Neural cell (in vitro differentiated cells): ENCODE measurements at regions not wholly inside any gene's neighbourhood (a gene's known extent, or its start where the extent isn't known, plus 50 kb on each side); places are given as distances from the start of the nearest gene placed in this dataset.

Experiments
- H2AFZ ChIP-seq: fragments of 200-600, 300-800 bp; sonication (generic), shearing (Covaris generic); 2 replicates; pipeline ENCODE4 v1.6.0; 2014; ENCODE audit warnings: low read depth, mild to moderate bottlenecking, antibody characterized with exemption, low read length, moderate library complexity
- H3F3A ChIP-seq: fragments of 200-600 bp; shearing (Covaris generic); 2 replicates; pipeline ENCODE4 v1.6.1; 2016; ENCODE audit warnings: mild to moderate bottlenecking, moderate library complexity, mixed read lengths, antibody characterized with exemption, low read length; ENCODE audit not compliant: insufficient read depth, poor library complexity, severe bottlenecking
- H3K27ac ChIP-seq: fragments of 200-600, 300-800 bp; sonication (generic), shearing (Covaris generic); 2 replicates; pipeline ENCODE4 v1.5.1; 2014; ENCODE audit warnings: mild to moderate bottlenecking, low read length, moderate library complexity
- H3K27me3 ChIP-seq: fragments of 300-800, 200-600 bp; sonication (generic), shearing (Covaris generic); 2 replicates; pipeline ENCODE4 v1.6.0; 2014; ENCODE audit warnings: mild to moderate bottlenecking, low read depth, low read length, moderate library complexity; ENCODE audit not compliant: insufficient read depth
- H3K36me3 ChIP-seq: fragments of 300-800, 200-600 bp; sonication (generic), shearing (Covaris generic); 2 replicates; pipeline ENCODE4 v1.5.1; 2014; ENCODE audit warnings: mild to moderate bottlenecking, antibody characterized with exemption, low read length, moderate library complexity; ENCODE audit not compliant: insufficient read depth
- H3K4me2 ChIP-seq: fragments of 300-800, 200-600 bp; sonication (generic), shearing (Covaris generic); 2 replicates; pipeline ENCODE4 v1.6.0; 2014; ENCODE audit warnings: mild to moderate bottlenecking, low read length
- H3K4me3 ChIP-seq: fragments of 300-800, 200-600 bp; sonication (generic), shearing (Covaris generic); 2 replicates; pipeline ENCODE4 v1.5.1; 2014; ENCODE audit warnings: mild to moderate bottlenecking, low read length, moderate library complexity
- H3K79me2 ChIP-seq: fragments of 200-600 bp; shearing (Covaris generic); replicated peaks from 2 replicates; pipeline ENCODE4 v1.6.0; 2014; ENCODE audit warnings: mild to moderate bottlenecking, low read length, moderate library complexity; ENCODE audit not compliant: insufficient read depth
- H3K9ac ChIP-seq: fragments of 300-800, 200-600 bp; sonication (generic), shearing (Covaris generic); 2 replicates; pipeline ENCODE4 v1.6.1; 2016; ENCODE audit warnings: mild to moderate bottlenecking, low read length, mixed read lengths
- H3K9me2 ChIP-seq: fragments of 200-600 bp; shearing (Covaris generic); 2 replicates; pipeline ENCODE4 v1.6.1; 2016; ENCODE audit warnings: mild to moderate bottlenecking, low read length, mixed read lengths; ENCODE audit not compliant: insufficient read depth
- H3K9me3 ChIP-seq: fragments of 200-600, 300-800 bp; sonication (generic), shearing (Covaris generic); 2 replicates; pipeline ENCODE4 v1.6.1; 2016; ENCODE audit warnings: mild to moderate bottlenecking, mixed run types, low read length, moderate library complexity, mixed read lengths
- H4K20me1 ChIP-seq: fragments of 200-600 bp; shearing (Covaris generic); 2 replicates; pipeline ENCODE4 v1.6.1; 2016; ENCODE audit warnings: mild to moderate bottlenecking, mixed run types; ENCODE audit not compliant: insufficient read depth
- CTCF ChIP-seq: fragments of 450-650 bp; IDR thresholded peaks from 2 replicates; pipeline ENCODE4 v1.5.1; 2014; ENCODE audit warnings: antibody characterized with exemption, mild to moderate bottlenecking, moderate library complexity; ENCODE audit not compliant: poor library complexity, severe bottlenecking
- EP300 ChIP-seq: fragments of 450-650 bp; conservative IDR thresholded peaks from 2 replicates; pipeline ENCODE4 v1.6.1; 2014; ENCODE audit warnings: antibody characterized with exemption, mild to moderate bottlenecking, moderate library complexity; ENCODE audit not compliant: poor library complexity, severe bottlenecking
- EZH2 ChIP-seq: fragments of 200-600, 300-800 bp; shearing (Covaris generic), sonication (generic); IDR thresholded peaks from 2 replicates; pipeline ENCODE4 v1.6.1; 2014; ENCODE audit warnings: antibody characterized with exemption, low read length, borderline replicate concordance, mild to moderate bottlenecking; ENCODE audit not compliant: insufficient read depth, poor library complexity, severe bottlenecking
- MXI1 ChIP-seq: fragments of 450-650 bp; conservative IDR thresholded peaks from 2 replicates; pipeline ENCODE4 v1.6.1; 2014; ENCODE audit warnings: antibody characterized with exemption, mild to moderate bottlenecking; ENCODE audit not compliant: poor library complexity, severe bottlenecking
- POLR2AphosphoS5 ChIP-seq: IDR thresholded peaks from 2 replicates; pipeline ENCODE4 v1.6.1; 2012
- RAD21 ChIP-seq: fragments of 450-650 bp; conservative IDR thresholded peaks from 2 replicates; pipeline ENCODE4 v1.6.1; 2014; ENCODE audit warnings: antibody characterized with exemption, mild to moderate bottlenecking, moderate library complexity
- SMC3 ChIP-seq: fragments of 450-650 bp; conservative IDR thresholded peaks from 2 replicates; pipeline ENCODE4 v1.6.1; 2014; ENCODE audit warnings: antibody characterized with exemption, mild to moderate bottlenecking, moderate library complexity; ENCODE audit not compliant: poor library complexity
- TAF1 ChIP-seq: IDR thresholded peaks from 2 replicates; pipeline ENCODE4 v1.6.1; 2012; ENCODE audit warnings: low read depth
- TF ChIP-seq, protein P1 (sequence below): IDR thresholded peaks from 2 replicates; pipeline ENCODE4 v1.6.1; 2012; ENCODE audit warnings: borderline replicate concordance

- Histone ChIP-seq H3K27ac (no peak overlapping the region), H3K36me3 (no peaks in the 10 kb centered on the region), H3K4me3 (no peak overlapping the region), H3F3A (no peaks in the 10 kb centered on the region), H3K9me2 (no peaks in the 10 kb centered on the region), H3K79me2 (no peaks in the 10 kb centered on the region), H3K4me2 (no peak overlapping the region), H3K9ac (no peak overlapping the region), H3K9me3 (no peaks in the 10 kb centered on the region), H4K20me1 (no peaks in the 10 kb centered on the region), H2AFZ (no peak overlapping the region), H3K27me3 (no peaks in the 10 kb centered on the region)
- TF ChIP-seq TAF1 (no peak), EP300 (no peak), EZH2 (no peak), MXI1 (no peak), POLR2AphosphoS5 (no peak), SMC3 (no peak), CTCF (no peak), RAD21 (no peak)
- TF ChIP-seq, protein P1, sequence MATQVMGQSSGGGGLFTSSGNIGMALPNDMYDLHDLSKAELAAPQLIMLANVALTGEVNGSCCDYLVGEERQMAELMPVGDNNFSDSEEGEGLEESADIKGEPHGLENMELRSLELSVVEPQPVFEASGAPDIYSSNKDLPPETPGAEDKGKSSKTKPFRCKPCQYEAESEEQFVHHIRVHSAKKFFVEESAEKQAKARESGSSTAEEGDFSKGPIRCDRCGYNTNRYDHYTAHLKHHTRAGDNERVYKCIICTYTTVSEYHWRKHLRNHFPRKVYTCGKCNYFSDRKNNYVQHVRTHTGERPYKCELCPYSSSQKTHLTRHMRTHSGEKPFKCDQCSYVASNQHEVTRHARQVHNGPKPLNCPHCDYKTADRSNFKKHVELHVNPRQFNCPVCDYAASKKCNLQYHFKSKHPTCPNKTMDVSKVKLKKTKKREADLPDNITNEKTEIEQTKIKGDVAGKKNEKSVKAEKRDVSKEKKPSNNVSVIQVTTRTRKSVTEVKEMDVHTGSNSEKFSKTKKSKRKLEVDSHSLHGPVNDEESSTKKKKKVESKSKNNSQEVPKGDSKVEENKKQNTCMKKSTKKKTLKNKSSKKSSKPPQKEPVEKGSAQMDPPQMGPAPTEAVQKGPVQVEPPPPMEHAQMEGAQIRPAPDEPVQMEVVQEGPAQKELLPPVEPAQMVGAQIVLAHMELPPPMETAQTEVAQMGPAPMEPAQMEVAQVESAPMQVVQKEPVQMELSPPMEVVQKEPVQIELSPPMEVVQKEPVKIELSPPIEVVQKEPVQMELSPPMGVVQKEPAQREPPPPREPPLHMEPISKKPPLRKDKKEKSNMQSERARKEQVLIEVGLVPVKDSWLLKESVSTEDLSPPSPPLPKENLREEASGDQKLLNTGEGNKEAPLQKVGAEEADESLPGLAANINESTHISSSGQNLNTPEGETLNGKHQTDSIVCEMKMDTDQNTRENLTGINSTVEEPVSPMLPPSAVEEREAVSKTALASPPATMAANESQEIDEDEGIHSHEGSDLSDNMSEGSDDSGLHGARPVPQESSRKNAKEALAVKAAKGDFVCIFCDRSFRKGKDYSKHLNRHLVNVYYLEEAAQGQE = no peak
Observed at GRCh38 chr19:31969016-31969415, 376.4 kb upstream of the ZNF507 start.

DNA sequence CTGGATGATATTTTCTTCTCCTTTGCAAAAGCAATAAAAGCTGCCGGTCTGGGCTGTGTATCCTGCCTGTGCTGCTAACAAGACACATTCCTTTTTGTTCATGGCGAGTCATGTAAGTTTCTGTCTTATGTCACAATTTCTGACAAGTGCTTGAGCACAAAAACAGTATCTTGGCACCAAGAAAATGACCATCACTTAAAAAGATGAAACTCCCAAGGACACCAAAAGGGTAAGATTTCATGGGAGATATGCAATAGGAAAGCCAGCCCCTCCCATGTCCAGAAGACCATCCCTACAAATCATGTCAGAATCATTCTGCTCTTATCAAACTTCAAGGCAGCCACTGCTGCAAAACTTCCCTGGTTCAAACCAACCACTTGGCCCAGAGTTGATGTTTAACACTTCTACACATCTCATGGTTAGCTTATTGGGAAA is 375.4 kb upstream of the ZNF507 start:
- Histone ChIP-seq H3K9me3 (no peaks in the 10 kb centered on the region), H3K27ac (no peak overlapping the region), H3K79me2 (no peaks in the 10 kb centered on the region), H4K20me1 (no peaks in the 10 kb centered on the region), H3K4me2 (no peak overlapping the region), H2AFZ (no peak overlapping the region), H3K9me2 (no peaks in the 10 kb centered on the region), H3K27me3 (no peaks in the 10 kb centered on the region), H3K36me3 (no peaks in the 10 kb centered on the region), H3K9ac (no peak overlapping the region), H3K4me3 (no peak overlapping the region), H3F3A (no peaks in the 10 kb centered on the region)
- TF ChIP-seq RAD21 = no peak
- no peak for TF ChIP-seq SMC3
- no peak for TF ChIP-seq EP300
- no peak for TF ChIP-seq POLR2AphosphoS5
- no peak for TF ChIP-seq TAF1
- TF ChIP-seq MXI1 = no peak
- TF ChIP-seq EZH2 = no peak
- TF ChIP-seq, protein P1 = no peak
- no peak for TF ChIP-seq CTCF
